ENCODE measurements at regions not wholly inside any gene's neighbourhood (a gene's known extent, or its start where the extent isn't known, plus 50 kb on each side); places are given as distances from the start of the nearest gene placed in this dataset.

DNA sequence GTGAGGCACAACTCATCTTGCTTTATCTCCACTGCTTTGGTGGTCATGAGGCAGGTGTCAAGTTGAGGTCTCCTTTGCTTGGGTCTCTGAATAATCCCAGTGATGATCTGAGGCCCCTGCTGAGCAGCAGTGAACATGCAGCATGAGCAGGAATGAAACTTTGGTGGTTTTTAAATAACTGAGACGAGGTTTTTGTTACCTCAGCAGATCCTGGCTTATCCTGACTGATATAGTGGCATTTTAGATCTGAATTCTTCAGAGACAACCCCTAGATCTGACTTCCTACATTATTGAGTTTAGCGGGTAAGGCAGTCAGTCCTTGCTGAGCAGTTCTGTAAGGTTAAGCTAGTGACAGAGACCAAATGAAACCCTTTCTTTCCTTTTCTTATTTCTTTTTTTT lies 230.4 kb downstream of the ARRDC4 start:
- TF ChIP-seq, protein P1, sequence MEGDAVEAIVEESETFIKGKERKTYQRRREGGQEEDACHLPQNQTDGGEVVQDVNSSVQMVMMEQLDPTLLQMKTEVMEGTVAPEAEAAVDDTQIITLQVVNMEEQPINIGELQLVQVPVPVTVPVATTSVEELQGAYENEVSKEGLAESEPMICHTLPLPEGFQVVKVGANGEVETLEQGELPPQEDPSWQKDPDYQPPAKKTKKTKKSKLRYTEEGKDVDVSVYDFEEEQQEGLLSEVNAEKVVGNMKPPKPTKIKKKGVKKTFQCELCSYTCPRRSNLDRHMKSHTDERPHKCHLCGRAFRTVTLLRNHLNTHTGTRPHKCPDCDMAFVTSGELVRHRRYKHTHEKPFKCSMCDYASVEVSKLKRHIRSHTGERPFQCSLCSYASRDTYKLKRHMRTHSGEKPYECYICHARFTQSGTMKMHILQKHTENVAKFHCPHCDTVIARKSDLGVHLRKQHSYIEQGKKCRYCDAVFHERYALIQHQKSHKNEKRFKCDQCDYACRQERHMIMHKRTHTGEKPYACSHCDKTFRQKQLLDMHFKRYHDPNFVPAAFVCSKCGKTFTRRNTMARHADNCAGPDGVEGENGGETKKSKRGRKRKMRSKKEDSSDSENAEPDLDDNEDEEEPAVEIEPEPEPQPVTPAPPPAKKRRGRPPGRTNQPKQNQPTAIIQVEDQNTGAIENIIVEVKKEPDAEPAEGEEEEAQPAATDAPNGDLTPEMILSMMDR (IDR thresholded peaks at IDR 0.05): no peak
- no peak for TF ChIP-seq POLR2A (IDR thresholded peaks at IDR 0.05)

Data from esophagus squamous epithelium (tissue), 4 donors.